Hematopoietic multipotent progenitor cell treated with erythropoietin and hydrocortisone succinate and interleukin-3 and kit ligand, for 6 days (in vitro differentiated cells): ENCODE measurements at regions not wholly inside any gene's neighbourhood (a gene's known extent, or its start where the extent isn't known, plus 50 kb on each side); places are given as distances from the start of the nearest gene placed in this dataset.
A peak's percentile ranks its signal among the peaks of the same experiment; 100 is the strongest.
"Not testable (repeated sequence)": the region's sequence is repeated elsewhere in the genome, so short reads cannot be mapped to it uniquely, and the experiment has no call there.

Experiments used
- DNase-seq: peaks from one replicate; pipeline ENCODE4 v3.0.0-alpha.2; 2015

- DNase-seq: no peak
Measured at GRCh38 chr16:65388592-65388991, 266.7 kb upstream of the CDH11 start.

DNA sequence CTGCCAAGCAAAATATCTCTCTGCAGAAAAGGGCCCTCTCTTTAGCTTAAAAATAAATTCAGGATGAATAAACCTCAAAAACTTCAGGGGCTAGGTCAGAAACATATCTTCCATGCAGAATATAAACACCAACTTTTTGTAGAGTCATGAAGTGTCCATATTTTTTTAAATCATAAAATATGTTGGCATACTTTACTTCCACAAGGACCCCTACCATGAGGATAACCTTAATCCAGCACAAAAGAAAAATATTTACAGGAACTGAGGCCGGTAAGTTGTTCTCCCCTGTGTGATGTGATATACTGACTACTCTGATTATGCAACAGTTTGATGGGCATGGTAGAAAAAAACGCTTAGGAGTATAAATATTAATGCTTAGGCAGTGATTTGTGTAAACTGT, 264.8 kb upstream of the CDH11 start:
- DNase-seq: no peak

DNA sequence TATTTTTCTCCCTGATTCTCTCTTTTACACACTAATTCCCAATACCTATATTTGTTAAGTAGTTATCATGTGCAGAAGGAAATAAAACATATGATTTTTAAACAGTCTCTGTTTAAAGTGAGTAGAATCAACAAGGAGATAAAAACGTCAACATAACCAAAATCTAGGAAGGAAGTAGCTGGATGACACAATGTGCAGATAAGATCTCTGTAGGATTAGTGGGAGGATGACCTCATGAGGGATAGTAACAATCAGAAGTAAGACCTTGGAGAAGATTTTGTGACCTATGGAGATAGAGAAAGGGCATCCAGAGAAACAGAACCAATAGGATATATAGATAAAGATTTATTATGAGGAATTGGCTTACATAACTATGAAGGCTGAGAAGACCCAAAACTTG, 262.6 kb upstream of the CDH11 start:
- DNase-seq: no peak

GRCh38 chr16:65377195-65377594, 255.3 kb upstream of the CDH11 start:
- DNase-seq: no peak

DNA sequence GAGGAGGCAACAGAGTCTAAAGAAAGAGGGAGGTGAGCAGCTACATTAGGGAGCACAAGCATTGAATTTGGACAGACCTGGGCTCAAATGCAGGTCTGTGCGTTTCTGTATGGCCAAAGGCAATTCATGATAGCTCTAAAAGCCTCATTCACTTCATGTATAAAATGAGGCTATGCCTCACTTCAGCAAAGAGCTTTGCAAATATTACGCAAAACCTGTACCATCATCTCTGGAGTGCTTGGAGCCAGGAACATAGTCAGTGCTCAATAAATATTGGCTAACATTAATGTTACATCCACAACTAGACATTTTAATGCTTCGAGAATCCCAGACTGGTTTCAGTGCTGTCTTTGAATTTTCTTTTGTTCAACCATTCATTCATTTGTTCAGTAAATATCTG, 254.7 kb upstream of the CDH11 start:
- DNase-seq: no peak

DNA sequence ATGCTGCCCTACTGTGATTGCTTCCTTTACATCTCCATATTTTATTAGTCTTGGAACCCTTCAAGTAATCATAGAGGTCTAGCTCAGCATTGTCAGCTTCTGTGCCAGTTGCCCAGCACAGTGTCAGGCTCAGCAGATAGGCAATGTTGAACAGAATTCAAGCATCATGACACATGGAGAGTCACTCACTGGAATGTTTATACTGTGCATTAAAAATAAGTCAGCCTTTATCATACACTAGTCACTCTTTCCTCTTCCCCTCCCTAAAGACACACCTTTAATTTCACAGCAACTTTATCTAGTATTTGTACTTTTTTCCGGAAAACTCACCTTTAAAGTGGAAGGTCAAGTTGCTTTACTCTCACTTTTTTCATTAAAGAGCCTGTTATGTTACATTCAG, 253.8 kb upstream of the CDH11 start:
- DNase-seq: no peak

GRCh38 chr16:65373097-65373496, 251.2 kb upstream of the CDH11 start:
- peak; percentile 7 for DNase-seq

- no peak for DNase-seq
Measured at GRCh38 chr16:65372171-65372570, 250.3 kb upstream of the CDH11 start.

DNA sequence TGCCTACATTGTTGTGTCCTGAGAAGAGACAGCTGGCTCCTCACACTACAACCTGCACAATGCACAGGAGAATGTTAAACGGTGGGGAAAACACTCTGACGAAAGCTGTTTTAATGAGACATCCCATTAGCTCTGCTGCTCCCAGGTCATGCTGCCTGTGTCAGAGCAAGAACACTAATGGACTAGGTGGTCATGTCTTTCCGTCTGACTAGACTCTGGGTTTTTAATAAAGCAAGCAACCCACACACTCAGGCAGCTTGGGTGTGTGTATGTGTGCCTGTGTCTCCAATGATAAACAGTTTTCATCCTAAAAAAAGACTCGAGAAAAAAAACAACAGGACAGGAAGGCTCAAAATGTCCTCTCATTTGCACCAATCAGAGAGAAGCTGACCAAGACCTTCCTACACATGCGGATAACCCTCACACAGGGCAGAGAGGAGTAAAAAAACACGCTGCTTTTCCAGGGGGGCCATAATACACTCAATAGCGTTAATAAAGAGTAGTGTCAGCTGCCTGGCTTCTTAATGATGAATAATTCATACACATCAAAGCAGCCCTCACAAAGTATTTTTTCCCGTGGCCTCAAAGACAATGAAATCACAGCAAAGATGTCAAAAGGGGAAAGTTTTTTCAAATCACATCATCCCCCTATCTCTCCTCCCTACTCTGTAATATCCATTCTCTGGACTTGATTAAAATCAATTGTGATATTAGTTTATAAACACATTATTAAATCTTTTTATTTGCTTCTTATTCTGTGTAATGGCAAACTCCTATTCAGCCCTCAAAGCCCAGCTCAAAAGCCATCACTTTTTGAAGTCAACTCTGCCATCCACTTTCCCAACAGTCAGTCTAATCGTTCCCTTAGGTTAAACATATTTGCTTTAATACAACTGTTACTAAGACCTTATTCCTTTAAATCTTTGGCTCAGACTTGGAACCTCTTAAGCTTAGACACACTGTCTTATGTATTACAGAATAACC, 244.2 kb upstream of the CDH11 start:
- no peak for DNase-seq

DNA sequence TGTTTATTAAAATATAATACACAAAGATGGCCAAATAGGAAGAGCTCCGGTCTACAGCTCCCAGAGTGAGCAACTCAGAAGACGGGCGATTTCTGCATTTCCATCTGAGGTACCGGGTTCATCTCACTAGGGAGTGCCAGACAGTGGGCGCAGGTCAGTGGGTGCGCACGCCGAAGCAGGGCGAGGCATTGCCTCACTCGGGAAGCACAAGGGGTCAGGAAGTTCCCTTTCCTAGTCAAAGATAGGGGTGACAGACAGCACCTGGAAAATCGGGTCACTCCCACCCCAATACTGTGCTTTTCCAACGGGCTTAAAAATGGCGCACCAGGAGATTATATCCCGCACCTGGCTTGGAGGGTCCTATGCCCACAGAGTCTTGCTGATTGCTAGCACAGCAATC, 234.9 kb upstream of the CDH11 start:
- DNase-seq: not testable (repeated sequence)

- no peak for DNase-seq
Measured at GRCh38 chr16:65355706-65356105, 233.8 kb upstream of the CDH11 start.

GRCh38 chr16:65353183-65353582, 231.3 kb upstream of the CDH11 start:
- no peak for DNase-seq

- DNase-seq: no peak
Measured at GRCh38 chr16:65349626-65350025, 227.8 kb upstream of the CDH11 start.

- DNase-seq: no peak
Measured at GRCh38 chr16:65343556-65343955, 221.7 kb upstream of the CDH11 start.

GRCh38 chr16:65342231-65342866, 220.5 kb upstream of the CDH11 start:
- no peak for DNase-seq

GRCh38 chr16:65339062-65339461, 217.2 kb upstream of the CDH11 start:
- no peak for DNase-seq

- no peak for DNase-seq
Measured at GRCh38 chr16:65336160-65336559, 214.3 kb upstream of the CDH11 start.

GRCh38 chr16:65334081-65334480, 212.2 kb upstream of the CDH11 start:
- DNase-seq: no peak

GRCh38 chr16:65333283-65333682, 211.4 kb upstream of the CDH11 start:
- no peak for DNase-seq

- DNase-seq: no peak
Measured at GRCh38 chr16:65327346-65327745, 205.5 kb upstream of the CDH11 start.

DNA sequence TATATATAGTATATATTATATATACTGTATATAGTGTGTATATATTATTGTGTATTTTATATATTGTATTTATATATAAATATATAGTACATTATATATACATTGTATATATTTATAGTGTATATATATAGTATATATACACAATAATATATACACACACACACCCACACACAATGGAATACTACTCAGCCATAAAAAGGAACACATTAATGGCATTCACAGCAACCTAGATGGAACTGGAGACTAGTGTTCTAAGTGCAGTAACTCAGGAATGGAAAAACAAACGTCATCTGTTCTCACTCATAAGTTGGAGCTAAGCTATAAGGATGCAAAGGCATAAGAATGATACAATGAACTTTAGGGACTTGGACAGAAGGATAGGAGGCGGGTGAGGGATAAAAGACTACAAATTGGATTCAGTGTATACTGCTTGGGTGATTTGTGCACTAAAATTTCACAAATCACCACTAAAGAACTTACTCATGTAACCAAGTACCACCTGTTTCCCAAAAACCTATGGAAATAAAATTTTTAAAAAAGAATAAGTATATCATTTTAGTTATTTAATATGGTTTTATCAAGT, 201.9 kb upstream of the CDH11 start:
- DNase-seq: peak; percentile 5

DNA sequence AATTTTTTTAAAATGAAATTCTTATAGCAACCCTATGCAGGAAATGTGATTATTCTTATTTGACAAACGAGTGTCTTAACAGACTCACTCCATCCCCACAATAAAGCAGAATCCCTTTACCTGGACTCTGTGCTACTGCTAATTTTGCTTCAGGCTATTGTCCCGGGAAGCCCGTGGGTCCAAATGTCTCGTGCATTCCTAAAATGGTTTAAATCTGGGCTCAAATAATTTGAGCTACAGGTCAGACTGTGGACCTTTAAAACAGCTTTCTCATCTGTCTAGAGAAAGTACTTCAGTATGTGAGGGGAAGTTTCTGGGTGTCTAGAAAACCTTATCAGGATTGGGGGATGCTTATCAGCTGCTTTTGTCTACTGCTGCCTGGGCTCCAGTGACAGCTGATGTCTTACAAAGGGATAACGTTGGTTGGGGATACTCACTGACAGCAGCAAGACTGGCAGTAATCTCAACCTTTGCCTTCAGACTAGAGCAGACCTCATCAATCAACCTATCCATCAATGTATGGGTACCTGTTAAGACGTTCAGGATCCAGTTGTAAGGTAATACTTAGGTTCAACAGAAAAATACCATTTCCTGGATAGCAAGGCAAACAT, 197.9 kb upstream of the CDH11 start:
- no peak for DNase-seq

GRCh38 chr16:65318590-65319257, 196.9 kb upstream of the CDH11 start:
- DNase-seq: no peak
